ENCODE measurements at regions not wholly inside any gene's neighbourhood (a gene's known extent, or its start where the extent isn't known, plus 50 kb on each side); places are given as distances from the start of the nearest gene placed in this dataset.
"Not testable (repeated sequence)": the region's sequence is repeated elsewhere in the genome, so short reads cannot be mapped to it uniquely, and the experiment has no call there.

- DNase-seq: no peak
Measured at GRCh38 chr20:63145156-63145555, 70.8 kb downstream of the YTHDF1 start.

GRCh38 chr20:63142933-63143332 is 73.0 kb downstream of the YTHDF1 start:
- no peak for DNase-seq

- no peak for DNase-seq
Measured at GRCh38 chr20:63141531-63141930, 74.4 kb downstream of the YTHDF1 start.

GRCh38 chr20:63140514-63141433 is 75.2 kb downstream of the YTHDF1 start:
- no peak for DNase-seq

GRCh38 chr20:63139837-63140236 is 76.1 kb downstream of the YTHDF1 start:
- no peak for DNase-seq

- DNase-seq: no peak
Measured at GRCh38 chr20:63139356-63139755, 76.6 kb downstream of the YTHDF1 start.

- no peak for DNase-seq
Measured at GRCh38 chr20:63138855-63139341, 77.0 kb downstream of the YTHDF1 start.

- no peak for DNase-seq
Measured at GRCh38 chr20:63137851-63138415, 78.0 kb downstream of the YTHDF1 start.

- no peak for DNase-seq
Measured at GRCh38 chr20:63136296-63136695, 79.6 kb downstream of the YTHDF1 start.

- DNase-seq: no peak
Measured at GRCh38 chr20:63135411-63135810, 80.5 kb downstream of the YTHDF1 start.

GRCh38 chr20:63134711-63135361 is 81.1 kb downstream of the YTHDF1 start:
- not testable (repeated sequence) for DNase-seq

GRCh38 chr20:63134201-63134612 is 81.7 kb downstream of the YTHDF1 start:
- no peak for DNase-seq

GRCh38 chr20:63133481-63134091 is 82.3 kb downstream of the YTHDF1 start:
- DNase-seq: no peak

GRCh38 chr20:63132715-63133471 is 83.0 kb downstream of the YTHDF1 start:
- DNase-seq: no peak

GRCh38 chr20:63132131-63132714 is 83.7 kb downstream of the YTHDF1 start:
- DNase-seq: no peak

GRCh38 chr20:63130658-63131577 is 85.0 kb downstream of the YTHDF1 start:
- DNase-seq: no peak

GRCh38 chr20:63129991-63130657 is 85.8 kb downstream of the YTHDF1 start:
- DNase-seq: no peak

GRCh38 chr20:63129376-63129965 is 86.5 kb downstream of the YTHDF1 start:
- DNase-seq: no peak

- DNase-seq: no peak
Measured at GRCh38 chr20:63128956-63129355, 87.0 kb downstream of the YTHDF1 start.

GRCh38 chr20:63128367-63128766 is 87.6 kb downstream of the YTHDF1 start:
- DNase-seq: no peak

All from activated T-cell treated with anti-CD3 and anti-CD28 coated beads for 4 hours (primary cell).